H1 (cell line): ENCODE measurements at regions not wholly inside any gene's neighbourhood (a gene's known extent, or its start where the extent isn't known, plus 50 kb on each side); places are given as distances from the start of the nearest gene placed in this dataset.

Source experiments
- CTCF ChIA-PET: fragments of 300-600 bp; sonication (Branson Sonifier 250); formaldehyde crosslinking; loops from one replicate; lab custom pipeline; 2021; ENCODE audit not compliant: partially characterized antibody; lab: Charles Lee
- POLR2A ChIA-PET: fragments of 300-600 bp; sonication (Branson Sonifier 250); formaldehyde crosslinking; loops from one replicate; lab custom pipeline; 2021; ENCODE audit warnings: inconsistent platforms; ENCODE audit not compliant: partially characterized antibody; lab: Charles Lee
- DNase-seq, 2 experiments: peaks; one replicate each; pipeline versions ENCODE4 v3.0.0 to v3.0.0-alpha.2; 2010 to 2022; ENCODE audit warnings: low spot score in 2 of 2, low read depth in 1 of 2, mixed read lengths in 1 of 2
- FAIRE-seq: peaks from 2 replicates; lab custom pipeline; 2011; peaks lifted over from hg19 to GRCh38; lab: Jason Lieb, UNC
- H2AFZ ChIP-seq: 2 replicates; pipeline ENCODE4 v1.8.1; 2012; ENCODE audit warnings: low read length, inconsistent platforms
- H2AK5ac ChIP-seq: 2 replicates; pipeline ENCODE4 v1.6.1; 2013; ENCODE audit warnings: low read depth, low read length
- H2BK120ac ChIP-seq: replicated peaks from 2 replicates; pipeline ENCODE3; 2013; ENCODE audit warnings: low read depth, low read length, inconsistent platforms
- H2BK12ac ChIP-seq: 2 replicates; pipeline ENCODE4 v1.6.1; 2013; ENCODE audit warnings: low read depth, low read length
- H2BK15ac ChIP-seq: 2 replicates; pipeline ENCODE4 v1.6.1; 2013; ENCODE audit warnings: low read length
- H2BK20ac ChIP-seq: 2 replicates; pipeline ENCODE4 v1.6.1; 2013; ENCODE audit warnings: low read length
- H2BK5ac ChIP-seq: 2 replicates; pipeline ENCODE4 v1.6.1; 2013; ENCODE audit warnings: low read depth, low read length
- H3K14ac ChIP-seq: 2 replicates; pipeline ENCODE4 v1.6.1; 2013; ENCODE audit warnings: inconsistent platforms; ENCODE audit not compliant: insufficient read length
- H3K18ac ChIP-seq: 2 replicates; pipeline ENCODE4 v1.6.1; 2013; ENCODE audit warnings: low read length; ENCODE audit errors: extremely low read depth
- H3K23ac ChIP-seq: 2 replicates; pipeline ENCODE4 v1.6.1; 2013; ENCODE audit warnings: inconsistent platforms; ENCODE audit not compliant: insufficient read length
- H3K23me2 ChIP-seq: 2 replicates; pipeline ENCODE4 v1.6.1; 2013; ENCODE audit warnings: low read depth, low read length
- H3K27ac ChIP-seq: 2 replicates; pipeline ENCODE4 v1.6.1; 2011; ENCODE audit warnings: low read depth, low read length, inconsistent platforms
- H3K27me3 ChIP-seq, 4 experiments: replicated peaks in 1 of 4; 1 replicate in 1 of 4; 2 replicates in 3 of 4; pipeline versions ENCODE4 v1.6.1 to v1.8.1; 2011 to 2013; ENCODE audit warnings: low read length in 3 of 4, mild to moderate bottlenecking in 3 of 4, inconsistent platforms in 2 of 4, mixed read lengths in 2 of 4, moderate library complexity in 1 of 4; ENCODE audit not compliant: control insufficient read depth in 3 of 4, insufficient read depth in 3 of 4; ENCODE audit errors: extremely low read depth in 1 of 4
- H3K36me3 ChIP-seq, 4 experiments: 2 replicates each; pipeline versions ENCODE4 v1.6.1 to v1.8.1; 2011 to 2013; ENCODE audit warnings: mild to moderate bottlenecking in 4 of 4, low read length in 3 of 4, moderate library complexity in 2 of 4, control low read depth in 1 of 4, inconsistent platforms in 1 of 4; ENCODE audit not compliant: insufficient read depth in 4 of 4, control insufficient read depth in 2 of 4
- H3K4ac ChIP-seq: replicated peaks from 2 replicates; pipeline ENCODE3; 2013; ENCODE audit warnings: low read length, low read depth, mixed read lengths, inconsistent platforms; ENCODE audit not compliant: insufficient read length
- H3K4me1 ChIP-seq, 4 experiments: replicated peaks in 1 of 4; 1 replicate in 1 of 4; 2 replicates in 3 of 4; pipeline versions ENCODE4 v1.6.1 to v1.8.1; 2011 to 2013; ENCODE audit warnings: low read length in 3 of 4, inconsistent platforms in 2 of 4, mixed read lengths in 1 of 4; ENCODE audit not compliant: insufficient read depth in 4 of 4, control insufficient read depth in 3 of 4
- H3K4me2 ChIP-seq, 2 experiments: 2 replicates each; pipeline versions ENCODE4 v1.6.1 to v1.8.1; 2011 to 2013; ENCODE audit warnings: low read depth in 2 of 2, low read length in 2 of 2, control low read depth in 1 of 2, inconsistent platforms in 1 of 2, mild to moderate bottlenecking in 1 of 2; ENCODE audit not compliant: insufficient read depth in 1 of 2
- H3K4me3 ChIP-seq, 4 experiments: fragments of 200-600, 300-600 bp in 1 of 4; sonication (generic), shearing (Covaris generic), sonication (Bioruptor Twin) in 1 of 4; 2 replicates each; pipeline versions ENCODE4 v1.5.1 to v1.8.1; 2011 to 2016; ENCODE audit warnings: low read length in 4 of 4, low read depth in 3 of 4, control low read depth in 2 of 4, inconsistent platforms in 2 of 4, mild to moderate bottlenecking in 2 of 4, mixed read lengths in 1 of 4, moderate library complexity in 1 of 4; ENCODE audit not compliant: insufficient read depth in 2 of 4; ENCODE audit errors: extremely low read depth in 1 of 4
- H3K56ac ChIP-seq: replicated peaks from 2 replicates; pipeline ENCODE3; 2013; ENCODE audit warnings: low read depth, mild to moderate bottlenecking, mixed read lengths, low read length, inconsistent platforms; ENCODE audit not compliant: insufficient read length
- H3K79me1 ChIP-seq: 2 replicates; pipeline ENCODE4 v1.6.1; 2013; ENCODE audit warnings: low read depth, low read length, control low read depth
- H3K79me2 ChIP-seq, 2 experiments: 2 replicates each; pipeline versions ENCODE4 v1.6.1 to v1.8.1; 2012 to 2013; ENCODE audit warnings: low read length in 2 of 2, mild to moderate bottlenecking in 2 of 2, inconsistent platforms in 1 of 2; ENCODE audit not compliant: insufficient read depth in 2 of 2, control insufficient read depth in 1 of 2
- H3K9ac ChIP-seq, 4 experiments: replicated peaks in 1 of 4; 1 replicate in 1 of 4; 2 replicates in 3 of 4; pipeline versions ENCODE4 v1.6.1 to v1.8.1; 2011 to 2013; ENCODE audit warnings: low read depth in 3 of 4, low read length in 3 of 4, control low read depth in 2 of 4, mild to moderate bottlenecking in 2 of 4, moderate library complexity in 2 of 4, inconsistent platforms in 1 of 4; ENCODE audit errors: extremely low read depth in 1 of 4
- H3K9me3 ChIP-seq, 2 experiments: 2 replicates each; pipeline versions ENCODE4 v1.6.1 to v1.8.1; 2012 to 2013; ENCODE audit warnings: mild to moderate bottlenecking in 2 of 2, moderate library complexity in 2 of 2, control low read depth in 1 of 2, inconsistent platforms in 1 of 2, low read depth in 1 of 2, low read length in 1 of 2, mixed read lengths in 1 of 2; ENCODE audit not compliant: insufficient read depth in 2 of 2
- H4K20me1 ChIP-seq, 2 experiments: replicated peaks in 1 of 2; 2 replicates each; pipeline versions ENCODE3 to v1.8.1; 2011 to 2013; ENCODE audit warnings: inconsistent platforms in 2 of 2, low read length in 2 of 2, mild to moderate bottlenecking in 1 of 2; ENCODE audit not compliant: insufficient read depth in 2 of 2, control insufficient read depth in 1 of 2
- H4K5ac ChIP-seq: 2 replicates; pipeline ENCODE4 v1.6.1; 2013; ENCODE audit warnings: low read length, low read depth, mixed read lengths, inconsistent platforms; ENCODE audit not compliant: insufficient read length
- H4K8ac ChIP-seq: 2 replicates; pipeline ENCODE4 v1.8.0; 2013; ENCODE audit warnings: mild to moderate bottlenecking, moderate library complexity, low read length, inconsistent platforms; ENCODE audit not compliant: insufficient read depth; ENCODE audit errors: extremely low read depth
- H4K91ac ChIP-seq: replicated peaks from 2 replicates; pipeline ENCODE3; 2013; ENCODE audit warnings: low read length, mixed read lengths, inconsistent platforms; ENCODE audit not compliant: insufficient read length
- CBX5 ChIP-seq: fragments of 300-800, 300-1000 bp; sonication (generic); IDR thresholded peaks from 2 replicates; pipeline ENCODE4 v1.7.1; 2016; ENCODE audit warnings: antibody characterized with exemption, low read length, low read depth
- CEBPB ChIP-seq: IDR thresholded peaks from 2 replicates; pipeline ENCODE4 v1.6.1; 2012; ENCODE audit warnings: low read depth, low read length
- EGR1 ChIP-seq: IDR thresholded peaks from 2 replicates; pipeline ENCODE4 v1.6.1; 2011; ENCODE audit warnings: low read depth, low read length, borderline replicate concordance
- EP300 ChIP-seq, 2 experiments: IDR thresholded peaks; 1 replicate in 1 of 2; 2 replicates in 1 of 2; pipeline ENCODE4 v1.6.1; 2011 to 2012; ENCODE audit warnings: low read depth in 2 of 2, low read length in 2 of 2, mild to moderate bottlenecking in 2 of 2, borderline replicate concordance in 1 of 2, inconsistent platforms in 1 of 2, moderate library complexity in 1 of 2
- GABPA ChIP-seq: IDR thresholded peaks from 2 replicates; pipeline ENCODE4 v1.6.1; 2011; ENCODE audit warnings: mild to moderate bottlenecking, low read length, moderate library complexity, borderline replicate concordance; ENCODE audit not compliant: insufficient read depth
- KDM4A ChIP-seq: IDR thresholded peaks from one replicate; pipeline ENCODE4 v1.7.1; 2012; ENCODE audit warnings: low read depth, mild to moderate bottlenecking, moderate library complexity, low read length, inconsistent platforms; ENCODE audit not compliant: severe bottlenecking
- NANOG ChIP-seq: IDR thresholded peaks from 2 replicates; pipeline ENCODE4 v1.6.1; 2011; ENCODE audit warnings: low read length, low read depth, mild to moderate bottlenecking, inconsistent platforms; ENCODE audit not compliant: insufficient read depth, poor library complexity, severe bottlenecking
- POLR2A ChIP-seq, 2 experiments: IDR thresholded peaks; 1 replicate in 1 of 2; 2 replicates in 1 of 2; pipeline ENCODE4 v1.6.1; 2011; ENCODE audit warnings: low read depth in 2 of 2, low read length in 2 of 2, mild to moderate bottlenecking in 2 of 2; ENCODE audit errors: control extremely low read depth in 1 of 2
- POU5F1 ChIP-seq: IDR thresholded peaks from 2 replicates; pipeline ENCODE4 v1.6.1; 2011; ENCODE audit warnings: low read depth, mild to moderate bottlenecking, low read length, moderate library complexity
- RBBP5 ChIP-seq: IDR thresholded peaks from 2 replicates; pipeline ENCODE4 v1.7.1; 2012; ENCODE audit warnings: low read depth, mild to moderate bottlenecking, inconsistent platforms, low read length, moderate library complexity, borderline replicate concordance
- RFX5 ChIP-seq: IDR thresholded peaks from 2 replicates; pipeline ENCODE4 v1.6.1; 2011; ENCODE audit warnings: low read depth, low read length, improper control_type of control experiment, borderline replicate concordance
- RNF2 ChIP-seq: fragments of 200-900, 300-1000 bp; sonication (generic); IDR thresholded peaks from 2 replicates; pipeline ENCODE4 v1.7.1; 2016; ENCODE audit warnings: borderline replicate concordance, low read depth, mild to moderate bottlenecking, antibody characterized with exemption, low read length; ENCODE audit not compliant: poor library complexity, severe bottlenecking; ENCODE audit errors: missing control alignments
- WGBS, 2 experiments: shearing (Covaris generic) in 1 of 2; methylation state at CpG; one replicate each; pipeline versions ENCODE4 v1.1.6 to v1.1.7; 2013 to 2015; ENCODE audit warnings: low lambda C conversion rate in 2 of 2, mixed read lengths in 2 of 2, inconsistent platforms in 1 of 2, low coverage in 1 of 2, missing lambda C conversion rate in 1 of 2; ENCODE audit not compliant: insufficient replicate concordance in 2 of 2, insufficient coverage in 1 of 2, insufficient read length in 1 of 2; ENCODE audit errors: extremely low coverage in 1 of 2, missing lambda C conversion rate in 1 of 2; 5-methylcytosine and 5-hydroxymethylcytosine counted together

GRCh38 chr9:16175461-16175860, 622.6 kb downstream of the CCDC171 start:
- Histone ChIP-seq H3K23ac (no peak overlapping the region), H3K9me3 (no peaks in the 10 kb centered on the region), H3K18ac (no peak overlapping the region), H3K27ac (no peak overlapping the region), H2BK12ac (no peak overlapping the region), H2AK5ac (no peak overlapping the region), H4K91ac (no peak overlapping the region), H2BK5ac (no peak overlapping the region), H2BK15ac (no peak overlapping the region), H3K36me3 (no peaks in the 10 kb centered on the region), H3K9ac (no peak overlapping the region), H3K79me1 (no peaks in the 10 kb centered on the region), H2BK120ac (no peak overlapping the region), H4K8ac (no peak overlapping the region), H4K5ac (no peak overlapping the region), H4K20me1 (no peaks in the 10 kb centered on the region), H3K4me1 (no peaks in the 10 kb centered on the region), H3K56ac (no peak overlapping the region), H3K4ac (no peak overlapping the region), H3K23me2 (no peaks in the 10 kb centered on the region), H3K4me3 (no peak overlapping the region), H3K14ac (no peak overlapping the region), H3K27me3 (no peaks in the 10 kb centered on the region), H3K4me2 (no peak overlapping the region), H3K79me2 (no peaks in the 10 kb centered on the region), H2BK20ac (no peak overlapping the region), H2AFZ (no peak overlapping the region)
- DNase-seq = no peak
- POLR2A ChIA-PET = no interaction called here
- CTCF ChIA-PET = no interaction called here
- TF ChIP-seq EP300 (IDR thresholded peaks at IDR 0.05; ENCODE audit: borderline replicate concordance in 1 of 2, low read depth in 2 of 2, low read length in 2 of 2) (no peak), GABPA (no peak), KDM4A (no peak), NANOG (no peak), RBBP5 (no peak), CEBPB (no peak), POU5F1 (no peak), RNF2 (no peak), POLR2A (IDR thresholded peaks at IDR 0.05; ENCODE audit: control extremely low read depth in 1 of 2, low read depth in 2 of 2, low read length in 2 of 2) (no peak), RFX5 (no peak), CBX5 (no peak), EGR1 (no peak)
- WGBS, 2 experiments = 97% methylated on average over 3 of the region's 3 CpGs; no CpG with 5 or more reads in 1 of the 2 experiments
- no peak for FAIRE-seq
